ENCODE measurements at regions not wholly inside any gene's neighbourhood (a gene's known extent, or its start where the extent isn't known, plus 50 kb on each side); places are given as distances from the start of the nearest gene placed in this dataset.
A peak's percentile ranks its signal among the peaks of the same experiment; 100 is the strongest.

- peak; percentile 83 to 87 for DNase-seq (ENCODE audit: low read depth in 2 of 2)
Measured at GRCh38 chr2:189267925-189268579, 88.5 kb upstream of the COL5A2 start.

- no peak for DNase-seq (ENCODE audit: low read depth in 2 of 2)
Measured at GRCh38 chr2:189268763-189269162, 89.2 kb upstream of the COL5A2 start.

GRCh38 chr2:189273734-189274133 is 94.2 kb upstream of the COL5A2 start:
- DNase-seq (ENCODE audit: low read depth in 2 of 2) = no peak

- no peak for DNase-seq (ENCODE audit: low read depth in 2 of 2)
Measured at GRCh38 chr2:189274361-189274760, 94.8 kb upstream of the COL5A2 start.

- DNase-seq (ENCODE audit: low read depth in 2 of 2) = peak; percentile 98
Measured at GRCh38 chr2:189276277-189276676, 96.7 kb upstream of the COL5A2 start.

GRCh38 chr2:189281201-189281600 is 101.6 kb upstream of the COL5A2 start:
- no peak for DNase-seq (ENCODE audit: low read depth in 2 of 2)

- DNase-seq (ENCODE audit: low read depth in 2 of 2) = no peak
Measured at GRCh38 chr2:189285349-189285748, 105.8 kb upstream of the COL5A2 start.

- DNase-seq (ENCODE audit: low read depth in 2 of 2) = peak; percentile 89 to 90
Measured at GRCh38 chr2:189285962-189286645, 106.5 kb upstream of the COL5A2 start.

GRCh38 chr2:189287363-189287762 is 107.8 kb upstream of the COL5A2 start:
- DNase-seq (ENCODE audit: low read depth in 2 of 2) = no peak

GRCh38 chr2:189287982-189288521 is 108.5 kb upstream of the COL5A2 start:
- peak; percentile 82 for DNase-seq (ENCODE audit: low read depth in 2 of 2)

- DNase-seq (ENCODE audit: low read depth in 2 of 2) = no peak
Measured at GRCh38 chr2:189291460-189291859, 111.9 kb upstream of the COL5A2 start.

GRCh38 chr2:189293164-189293563 is 113.6 kb upstream of the COL5A2 start:
- peak; percentile 81 for DNase-seq (ENCODE audit: low read depth in 2 of 2)

GRCh38 chr2:189297446-189297845 is 117.9 kb upstream of the COL5A2 start:
- peak; percentile 78 to 80 for DNase-seq (ENCODE audit: low read depth in 2 of 2)

GRCh38 chr2:189298038-189298437 is 118.5 kb upstream of the COL5A2 start:
- no peak for DNase-seq (ENCODE audit: low read depth in 2 of 2)

- no peak for DNase-seq (ENCODE audit: low read depth in 2 of 2)
Measured at GRCh38 chr2:189298481-189298880, 118.9 kb upstream of the COL5A2 start.

GRCh38 chr2:189299974-189300373 is 120.4 kb upstream of the COL5A2 start:
- DNase-seq (ENCODE audit: low read depth in 2 of 2) = no peak

- no peak for DNase-seq (ENCODE audit: low read depth in 2 of 2)
Measured at GRCh38 chr2:189300916-189301315, 121.4 kb upstream of the COL5A2 start.

- DNase-seq (ENCODE audit: low read depth in 2 of 2) = no peak
Measured at GRCh38 chr2:189302274-189302948, 122.8 kb upstream of the COL5A2 start.

- no peak for DNase-seq (ENCODE audit: low read depth in 2 of 2)
Measured at GRCh38 chr2:189304360-189304759, 124.8 kb upstream of the COL5A2 start.

- no peak for DNase-seq (ENCODE audit: low read depth in 2 of 2)
Measured at GRCh38 chr2:189305291-189305943, 125.9 kb upstream of the COL5A2 start.

- no peak for DNase-seq (ENCODE audit: low read depth in 2 of 2)
Measured at GRCh38 chr2:189306525-189306924, 127.0 kb upstream of the COL5A2 start.

Data from fibroblast of skin of left quadriceps (primary cell).